HG03280 (cell line): ENCODE measurements at regions not wholly inside any gene's neighbourhood (a gene's known extent, or its start where the extent isn't known, plus 50 kb on each side); places are given as distances from the start of the nearest gene placed in this dataset.
A peak's percentile ranks its signal among the peaks of the same experiment; 100 is the strongest.
"Not testable (repeated sequence)": the region's sequence is repeated elsewhere in the genome, so short reads cannot be mapped to it uniquely, and the experiment has no call there.

ENCODE experiments used
- ATAC-seq: cut with Tn5 transposase; IDR thresholded peaks from one replicate; pipeline ENCODE4 v1.9.1; 2021; ENCODE audit warnings: mild to moderate bottlenecking, moderate library complexity; ENCODE audit not compliant: unreplicated experiment

- no peak for ATAC-seq
These were observed 86.2 kb upstream of the CNKSR3 start for GRCh38 chr6:154596701-154597100.

GRCh38 chr6:154598399-154598798, 87.9 kb upstream of the CNKSR3 start:
- ATAC-seq, result no peak

DNA sequence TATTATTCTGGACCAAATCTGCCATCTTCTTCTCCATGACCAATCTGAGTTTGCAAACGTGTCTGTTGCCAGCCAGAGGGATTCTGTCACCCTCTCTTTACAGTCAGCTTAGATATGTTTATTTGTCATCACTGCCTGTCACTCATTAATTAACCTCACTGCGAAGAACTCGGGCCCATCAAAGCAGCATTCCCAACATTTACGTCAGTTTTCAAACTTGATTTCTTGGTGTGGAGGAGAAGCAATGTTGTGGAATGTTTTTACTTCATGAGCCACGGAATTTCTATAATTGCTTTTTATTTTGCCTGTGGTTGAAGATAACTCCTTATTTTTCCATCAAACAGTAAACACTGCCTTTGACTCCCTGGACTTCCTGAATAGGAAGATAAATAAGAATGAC, 91.8 kb upstream of the CNKSR3 start:
- no peak for ATAC-seq

GRCh38 chr6:154602708-154603107, 92.2 kb upstream of the CNKSR3 start:
- no peak for ATAC-seq

DNA sequence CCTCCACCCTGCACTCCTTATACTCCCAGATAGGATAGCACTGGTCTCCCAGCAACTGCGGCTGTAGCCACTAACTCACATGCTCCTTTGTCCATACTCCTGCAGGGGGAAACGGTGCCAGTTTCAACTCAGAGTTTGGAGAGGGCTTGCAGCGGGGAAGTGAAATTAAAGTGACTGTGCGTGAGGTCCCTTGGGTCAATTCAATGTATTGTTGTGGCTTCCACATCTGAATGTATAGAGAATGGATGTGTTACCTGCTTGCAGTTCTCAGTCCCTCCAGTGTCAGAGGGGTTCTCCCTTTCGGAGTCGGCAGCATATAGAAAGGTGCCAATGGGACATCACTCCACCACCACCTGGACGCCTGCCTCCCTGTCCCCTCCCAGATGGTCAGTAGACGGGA, 93.6 kb upstream of the CNKSR3 start:
- no peak for ATAC-seq

DNA sequence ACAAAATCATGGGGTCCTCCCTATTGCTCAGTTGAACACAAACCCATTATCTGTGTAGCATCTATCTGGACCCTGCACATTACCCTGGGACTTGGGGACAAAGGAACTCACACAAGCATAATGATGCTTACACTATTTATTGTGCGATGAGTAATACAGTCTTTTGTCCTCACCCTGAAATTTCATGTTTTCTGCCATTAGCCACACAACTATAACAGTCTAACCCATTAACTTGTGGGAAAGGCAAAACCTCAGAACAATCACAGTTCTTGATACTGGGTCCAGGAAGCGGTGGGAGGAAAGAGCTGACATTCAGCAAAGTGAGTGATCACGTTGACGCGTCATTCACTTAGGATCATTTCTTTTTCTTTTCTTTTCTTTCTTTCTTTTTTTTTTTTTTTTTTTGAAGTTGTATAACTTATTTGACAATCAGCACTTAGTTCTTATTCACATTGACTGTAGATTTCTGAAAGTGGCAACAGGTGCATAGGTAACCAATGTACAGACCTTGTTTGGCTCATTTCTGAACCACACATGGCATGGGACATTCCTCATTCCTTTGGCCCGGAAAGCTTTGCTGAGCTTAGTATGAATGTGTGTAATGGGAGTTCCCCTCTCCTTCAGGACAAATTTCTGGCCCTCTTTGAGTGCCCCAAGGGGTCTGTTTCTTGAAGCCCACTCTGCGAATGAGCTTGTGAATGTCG, 94.8 kb upstream of the CNKSR3 start:
- ATAC-seq, result peak; percentile 48

DNA sequence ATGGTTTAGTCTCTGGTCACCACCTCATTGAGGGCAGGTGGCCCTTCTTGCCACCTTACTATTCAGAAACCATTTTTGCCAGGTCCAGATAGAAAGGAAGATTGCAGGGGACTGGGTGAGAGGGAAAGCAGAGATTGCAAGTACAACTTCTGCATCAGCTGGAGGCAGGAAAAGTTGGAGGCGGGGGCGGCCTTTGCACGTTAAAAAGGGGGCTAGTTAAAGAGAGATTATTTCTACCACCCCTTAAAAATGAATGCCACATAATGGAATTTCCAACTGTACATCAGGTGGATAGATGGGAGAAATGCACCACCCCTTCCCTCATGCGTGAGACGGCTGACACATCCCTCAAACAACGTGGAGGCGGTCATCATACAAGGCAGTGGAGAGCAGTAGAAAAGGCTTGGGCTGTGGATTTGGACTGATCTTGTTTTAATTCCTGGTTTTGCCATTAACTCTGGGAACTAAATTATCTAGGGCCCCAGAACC, 95.4 kb upstream of the CNKSR3 start:
- no peak for ATAC-seq

- ATAC-seq, result peak; percentile 68
These were observed 96.0 kb upstream of the CNKSR3 start for GRCh38 chr6:154606457-154606856.

GRCh38 chr6:154606860-154607259, 96.4 kb upstream of the CNKSR3 start:
- no peak for ATAC-seq

- ATAC-seq, result no peak
These were observed 100.8 kb upstream of the CNKSR3 start for GRCh38 chr6:154611241-154611640.

DNA sequence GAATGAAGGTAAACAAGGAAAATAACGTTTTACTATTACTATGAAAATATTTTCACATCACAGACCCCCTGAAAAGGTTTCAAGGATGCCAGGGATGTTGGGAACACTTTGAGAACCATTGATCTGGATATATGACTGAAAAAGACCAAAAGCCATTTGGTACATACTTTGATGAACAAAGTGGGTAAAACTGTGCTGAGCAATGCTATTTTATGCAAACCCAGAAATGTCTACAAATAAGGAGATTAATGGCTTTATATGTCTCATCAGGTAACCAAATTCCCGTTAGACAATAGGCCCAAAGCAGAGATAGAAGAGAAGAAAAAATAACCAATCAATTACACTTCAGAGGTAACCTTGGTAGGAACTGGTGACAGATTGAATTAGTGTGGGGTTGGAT, 101.4 kb upstream of the CNKSR3 start:
- ATAC-seq, result no peak

DNA sequence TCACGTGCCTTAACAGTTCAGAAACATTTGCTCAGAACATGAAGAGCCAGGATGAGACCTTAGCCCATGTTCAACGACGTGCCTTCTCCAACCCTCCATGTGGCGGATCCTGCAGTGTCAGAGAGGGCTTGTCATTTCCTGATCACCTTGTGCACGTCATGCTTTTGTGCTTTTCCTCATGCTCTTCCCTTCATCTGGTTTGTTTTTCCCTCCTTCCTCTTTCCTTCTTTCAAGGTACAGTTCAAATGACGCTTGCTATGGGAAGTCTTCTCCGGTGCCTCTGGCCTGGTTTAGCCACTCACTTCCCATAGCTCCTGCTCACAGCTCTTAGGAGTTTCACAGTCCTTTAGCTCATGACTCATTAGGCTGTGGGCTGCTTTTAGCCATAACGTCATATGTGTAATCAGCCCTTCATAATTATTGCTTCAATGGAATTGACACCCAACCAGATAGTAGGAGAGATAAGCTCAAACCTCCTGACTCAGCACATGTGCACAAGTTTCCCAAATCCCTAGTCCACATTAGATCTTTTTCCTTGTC, 102.7 kb upstream of the CNKSR3 start:
- ATAC-seq, result no peak

GRCh38 chr6:154614101-154614500, 103.6 kb upstream of the CNKSR3 start:
- ATAC-seq, result no peak

DNA sequence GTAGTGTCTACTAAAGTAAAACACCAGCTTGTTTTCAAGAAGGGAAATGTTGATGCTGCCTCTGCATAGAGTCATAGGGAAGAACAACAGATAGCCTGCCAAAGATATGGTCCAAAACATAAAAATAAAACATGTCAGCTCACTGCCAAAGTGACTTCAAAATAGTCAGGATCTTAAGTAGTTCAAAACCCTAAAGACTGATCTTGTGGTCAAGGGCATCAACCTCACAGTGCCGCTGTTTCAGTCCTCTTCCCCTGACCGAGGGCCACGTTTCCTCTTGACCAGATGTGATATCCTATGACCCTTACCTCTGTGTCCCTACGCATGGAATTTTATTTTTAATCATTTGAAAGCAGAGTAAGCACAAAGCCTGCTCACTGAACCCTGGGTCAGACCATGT, 104.2 kb upstream of the CNKSR3 start:
- no peak for ATAC-seq

- ATAC-seq, result no peak
These were observed 105.1 kb upstream of the CNKSR3 start for GRCh38 chr6:154615483-154616025.

DNA sequence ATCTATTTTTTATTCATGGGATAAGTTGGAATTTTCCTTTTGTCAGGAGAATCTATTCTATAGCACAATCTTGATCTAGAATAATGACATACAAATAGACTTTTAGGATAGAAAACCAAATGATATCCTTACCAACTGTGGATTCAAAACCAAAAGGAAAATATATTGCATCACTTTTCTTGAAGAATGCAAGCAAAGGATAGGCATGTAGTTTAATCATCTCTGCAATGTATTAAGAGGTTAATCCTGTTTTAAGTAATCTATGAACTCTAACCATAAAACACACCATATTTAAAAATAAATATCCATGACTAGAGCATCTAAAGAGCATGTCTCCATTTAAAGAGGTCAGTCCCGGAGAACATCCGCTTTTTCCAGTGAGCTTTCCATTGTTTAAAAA, 106.7 kb upstream of the CNKSR3 start:
- ATAC-seq, result no peak

GRCh38 chr6:154619146-154619545, 108.7 kb upstream of the CNKSR3 start:
- ATAC-seq, result no peak

GRCh38 chr6:154621686-154622085, 111.2 kb upstream of the CNKSR3 start:
- no peak for ATAC-seq

DNA sequence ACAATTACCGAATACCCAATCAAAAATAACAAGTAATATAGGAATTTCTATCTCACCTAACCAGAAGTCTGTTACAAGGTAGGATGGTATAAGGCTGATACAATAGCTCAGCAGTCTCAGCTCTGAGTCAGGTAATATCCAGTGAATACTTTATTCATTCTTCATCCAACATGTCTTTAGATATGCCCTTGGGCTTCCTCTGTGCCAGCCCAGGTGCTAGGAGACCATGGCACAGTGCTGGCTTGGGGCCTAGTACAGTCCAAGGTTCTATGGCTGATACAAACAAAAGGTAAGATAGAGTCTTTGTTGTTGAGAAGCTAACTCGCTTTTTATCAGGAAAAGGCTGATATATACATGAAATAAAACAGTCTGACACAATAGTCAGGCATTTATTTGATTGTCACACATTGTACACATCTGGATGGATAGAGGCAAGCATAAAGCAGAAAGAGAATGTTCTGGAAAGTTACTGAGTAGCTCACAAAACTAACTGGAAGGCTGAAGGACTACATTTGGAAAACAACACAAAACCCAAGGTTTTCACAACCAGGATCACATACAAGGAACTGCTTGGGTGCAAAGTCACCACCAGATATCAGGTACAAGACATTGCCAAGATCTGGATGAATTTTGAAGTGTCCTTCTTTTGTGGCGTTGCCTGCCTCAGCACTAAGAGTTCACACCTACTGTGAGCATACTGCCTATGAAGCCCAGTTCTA, 110.4 kb upstream of the SCAF8 start:
- no peak for ATAC-seq

GRCh38 chr6:154623391-154623790, 109.8 kb upstream of the SCAF8 start:
- no peak for ATAC-seq

- no peak for ATAC-seq
These were observed 109.1 kb upstream of the SCAF8 start for GRCh38 chr6:154624038-154624599.

DNA sequence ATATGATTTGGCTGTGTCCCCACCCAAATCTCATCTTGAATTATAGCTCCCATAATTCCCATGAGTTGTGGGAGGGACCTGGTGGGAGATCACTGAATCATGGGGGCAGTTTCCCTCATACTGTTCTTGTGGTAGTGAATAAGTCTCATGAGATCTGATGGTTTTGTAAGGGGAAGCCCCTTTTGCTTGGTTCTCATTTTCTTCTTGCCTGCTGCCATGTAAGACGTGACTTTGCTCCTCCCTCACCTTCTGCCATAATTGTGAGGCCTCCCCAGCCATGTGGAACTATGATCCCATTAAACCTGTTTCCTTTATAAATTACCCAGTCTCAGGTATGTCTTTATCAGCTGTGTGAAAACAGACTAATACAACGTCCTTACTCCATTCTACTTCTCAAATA, 108.5 kb upstream of the SCAF8 start:
- ATAC-seq, result not testable (repeated sequence)
